ENCODE measurements at regions not wholly inside any gene's neighbourhood (a gene's known extent, or its start where the extent isn't known, plus 50 kb on each side); places are given as distances from the start of the nearest gene placed in this dataset.
"Not testable (repeated sequence)": the region's sequence is repeated elsewhere in the genome, so short reads cannot be mapped to it uniquely, and the experiment has no call there.

DNA sequence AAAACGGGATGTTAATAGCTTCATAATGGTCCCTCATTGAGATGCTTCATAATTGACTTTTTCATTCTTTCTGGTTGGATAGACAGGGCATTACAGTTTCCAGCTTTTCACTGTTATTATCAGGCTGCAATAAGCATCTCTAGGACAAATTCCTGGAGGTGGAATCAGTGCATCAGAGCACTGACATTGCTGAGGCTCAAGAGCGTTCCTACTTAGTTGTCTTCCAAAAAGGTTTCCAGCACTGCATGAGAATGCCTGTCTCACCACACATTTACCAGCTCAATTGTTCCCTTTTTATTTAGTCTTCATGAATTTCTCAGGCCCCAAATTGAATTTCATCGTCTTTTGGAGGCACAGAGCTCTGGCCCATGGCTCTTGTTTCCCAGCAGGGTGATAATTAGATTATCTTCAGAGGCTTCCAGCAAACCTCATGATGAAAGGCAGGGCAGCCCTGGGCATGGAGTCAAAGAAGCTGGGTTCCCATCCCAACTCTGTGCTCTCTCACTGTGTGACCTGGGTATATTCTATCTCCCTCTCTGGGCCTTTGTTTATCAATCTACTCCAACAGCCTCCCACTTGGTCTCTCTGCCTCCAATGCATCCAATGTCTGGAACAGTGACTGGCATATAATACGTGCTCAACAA is 451.4 kb downstream of the PTPRU start:
- DNase-seq (ENCODE audit: low spot score), result no peak
- Mint-ChIP-seq H3K9me3 (no peaks in the 10 kb centered on the region), H3K4me1 (ENCODE audit: low read depth) (peaks cover 64% of the 10 kb centered on the region), H3K4me3 (peak overlapping the region; percentile 54), H3K27ac (peak overlapping the region; percentile 85), H3K36me3 (ENCODE audit: low read depth) (no peaks in the 10 kb centered on the region), H3K27me3 (ENCODE audit: insufficient read depth) (peaks cover 5% of the 10 kb centered on the region)
- intact Hi-C loops (cut with micrococcal nuclease), result loop anchor here (1.0 kb wide), 2 partner anchors 20 to 25 kb away; no protein-coding TSS in a partner anchor

DNA sequence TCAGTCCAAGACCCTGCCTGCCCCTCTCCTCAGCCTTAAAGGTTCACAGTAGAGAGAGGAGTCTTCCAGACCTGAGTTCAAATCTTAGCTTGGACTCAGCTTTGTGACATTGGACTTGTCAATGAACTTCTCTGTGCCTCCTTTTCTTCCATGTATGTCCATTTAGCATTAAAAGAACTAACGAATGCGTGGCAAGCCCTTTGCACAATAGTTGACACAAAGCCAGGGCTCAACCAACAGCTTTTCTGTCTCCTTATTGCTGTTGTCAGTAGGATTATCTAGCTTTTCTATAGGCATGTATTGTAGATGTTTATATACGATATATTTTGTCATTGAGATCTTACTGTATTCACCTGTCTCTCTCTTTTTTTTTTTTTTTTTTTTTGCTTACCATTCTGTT is 450.8 kb downstream of the PTPRU start:
- Mint-ChIP-seq H3K27me3 (ENCODE audit: insufficient read depth) (peaks cover 7% of the 10 kb centered on the region), H3K9me3 (no peaks in the 10 kb centered on the region), H3K4me1 (ENCODE audit: low read depth) (peaks cover 68% of the 10 kb centered on the region), H3K4me3 (no peak overlapping the region), H3K36me3 (ENCODE audit: low read depth) (no peaks in the 10 kb centered on the region), H3K27ac (no peak overlapping the region)
- intact Hi-C loops (cut with micrococcal nuclease), result no loop called here
- no peak for DNase-seq (ENCODE audit: low spot score)

DNA sequence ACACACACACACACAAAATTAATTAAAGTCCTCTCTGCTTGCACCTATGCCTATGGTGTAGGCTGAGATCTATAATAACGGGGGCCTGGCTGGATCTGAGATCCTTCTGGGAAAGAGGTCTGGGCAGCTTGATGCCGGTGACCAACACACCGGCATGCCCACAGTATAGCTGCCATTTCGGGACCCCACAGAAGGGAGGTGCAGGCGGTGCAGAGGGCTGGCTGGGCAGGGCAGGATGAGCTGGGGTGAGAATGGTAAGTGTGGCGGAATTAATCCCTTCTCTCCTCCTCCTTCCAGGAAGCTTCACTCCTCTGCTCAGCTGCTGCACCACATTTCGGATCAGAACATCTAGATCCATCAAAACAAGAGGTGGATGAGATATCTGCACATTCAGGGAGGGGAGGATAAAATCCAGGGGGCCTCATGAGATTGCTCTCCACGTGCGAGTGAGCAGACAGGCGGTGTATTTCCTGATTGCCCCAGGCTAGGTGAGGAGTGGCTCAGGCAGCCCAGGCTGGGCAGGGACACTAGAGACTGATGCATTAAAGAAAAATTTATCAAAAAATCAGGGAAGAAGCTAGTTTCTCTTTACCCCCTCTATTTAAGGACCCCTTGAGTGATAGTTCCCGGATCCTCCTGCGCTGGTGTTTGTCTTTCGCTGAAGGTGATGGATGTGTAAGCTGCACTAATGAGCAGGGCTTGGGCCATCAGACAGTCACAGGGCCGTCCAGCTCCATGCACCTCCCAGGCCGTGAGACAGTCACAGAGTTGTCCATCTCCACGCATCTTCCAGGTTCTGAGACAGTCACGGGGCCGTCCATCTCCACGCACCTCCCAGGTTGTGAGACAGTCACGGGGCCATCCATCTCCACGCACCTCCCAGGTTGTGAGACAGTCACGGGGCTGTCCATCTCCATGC is 449.9 kb downstream of the PTPRU start:
- H3K27me3 Mint-ChIP-seq (ENCODE audit: insufficient read depth), result peaks cover 7% of the 10 kb centered on the region
- H3K4me3 Mint-ChIP-seq, result no peak overlapping the region
- no peak for DNase-seq (ENCODE audit: low spot score)
- H3K4me1 Mint-ChIP-seq (ENCODE audit: low read depth), result peaks cover 68% of the 10 kb centered on the region
- H3K9me3 Mint-ChIP-seq, result no peaks in the 10 kb centered on the region
- no peaks in the 10 kb centered on the region for H3K36me3 Mint-ChIP-seq (ENCODE audit: low read depth)
- no peak overlapping the region for H3K27ac Mint-ChIP-seq
- intact Hi-C loops (cut with micrococcal nuclease), result no loop called here

DNA sequence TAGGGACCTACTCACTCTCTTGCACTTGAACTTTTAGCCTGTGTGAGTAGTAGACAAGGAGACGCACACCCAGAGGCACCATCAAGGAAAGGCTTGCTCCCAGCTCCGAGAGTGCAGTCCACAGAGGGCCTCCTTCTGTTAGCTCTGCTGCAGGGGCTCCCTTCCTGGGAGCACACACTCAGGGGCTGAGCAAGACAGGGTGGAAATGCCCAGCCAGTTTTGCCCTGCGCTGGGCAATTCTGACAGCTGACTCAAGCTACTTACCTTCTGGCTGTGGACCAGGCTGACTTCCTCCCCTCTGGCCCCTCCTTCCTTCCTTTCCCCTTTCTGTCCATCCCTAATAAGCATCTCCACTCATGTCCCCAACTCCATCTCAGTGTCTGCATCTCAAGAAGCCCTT is 449.1 kb downstream of the PTPRU start:
- H3K27me3 Mint-ChIP-seq (ENCODE audit: insufficient read depth), result peaks cover 3% of the 10 kb centered on the region
- H3K9me3 Mint-ChIP-seq, result no peaks in the 10 kb centered on the region
- H3K27ac Mint-ChIP-seq, result no peak overlapping the region
- intact Hi-C loops (cut with micrococcal nuclease), result no loop called here
- H3K36me3 Mint-ChIP-seq (ENCODE audit: low read depth), result no peaks in the 10 kb centered on the region
- peaks cover 64% of the 10 kb centered on the region for H3K4me1 Mint-ChIP-seq (ENCODE audit: low read depth)
- no peak overlapping the region for H3K4me3 Mint-ChIP-seq
- no peak for DNase-seq (ENCODE audit: low spot score)

DNA sequence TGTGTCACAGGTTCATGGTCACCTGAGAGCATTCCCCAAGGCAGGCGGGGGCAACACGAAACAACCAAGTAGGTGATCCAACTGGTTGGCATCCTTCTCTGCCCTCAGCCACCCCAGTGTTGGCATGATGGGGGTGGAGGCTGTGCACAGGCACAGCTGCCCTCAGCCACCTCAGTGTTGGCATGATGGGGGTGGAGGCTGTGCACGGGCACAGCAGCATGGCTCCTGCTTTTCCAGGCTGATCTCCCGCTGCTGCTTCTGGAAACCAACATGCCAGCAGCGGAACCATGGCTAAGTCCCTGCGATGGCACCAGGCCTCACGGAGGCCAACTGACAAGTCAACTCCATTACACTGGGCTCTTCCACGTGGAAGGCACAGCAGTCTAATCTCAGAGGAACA is 447.8 kb downstream of the PTPRU start:
- DNase-seq (ENCODE audit: low spot score), result no peak
- peaks cover 2% of the 10 kb centered on the region for H3K27me3 Mint-ChIP-seq (ENCODE audit: insufficient read depth)
- H3K27ac Mint-ChIP-seq, result no peak overlapping the region
- intact Hi-C loops (cut with micrococcal nuclease), result no loop called here
- peaks cover 51% of the 10 kb centered on the region for H3K4me1 Mint-ChIP-seq (ENCODE audit: low read depth)
- H3K36me3 Mint-ChIP-seq (ENCODE audit: low read depth), result no peaks in the 10 kb centered on the region
- H3K9me3 Mint-ChIP-seq, result no peaks in the 10 kb centered on the region
- H3K4me3 Mint-ChIP-seq, result no peak overlapping the region

DNA sequence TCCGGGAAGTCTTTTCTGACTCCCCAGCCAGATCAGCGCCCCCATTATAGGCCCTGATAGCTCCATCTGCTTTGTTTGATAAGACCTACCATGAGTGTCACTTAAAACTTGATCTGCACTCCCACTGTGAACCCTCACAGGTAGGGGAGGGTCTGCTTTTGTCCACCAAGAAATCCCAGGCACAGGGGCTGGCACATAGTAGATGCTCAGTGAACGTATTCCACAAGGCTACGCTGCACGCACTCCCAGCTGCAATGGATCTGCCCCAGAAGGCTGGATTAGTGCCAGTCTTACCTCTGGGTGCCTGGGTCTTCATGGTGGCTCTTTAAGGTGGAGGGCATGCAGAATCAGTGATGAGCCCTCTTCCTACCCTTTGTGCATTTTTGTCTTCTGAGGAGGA is 447.1 kb downstream of the PTPRU start:
- no peak overlapping the region for H3K4me3 Mint-ChIP-seq
- no peak overlapping the region for H3K27ac Mint-ChIP-seq
- H3K27me3 Mint-ChIP-seq (ENCODE audit: insufficient read depth), result peaks cover 2% of the 10 kb centered on the region
- no peaks in the 10 kb centered on the region for H3K9me3 Mint-ChIP-seq
- H3K4me1 Mint-ChIP-seq (ENCODE audit: low read depth), result peaks cover 45% of the 10 kb centered on the region
- intact Hi-C loops (cut with micrococcal nuclease), result no loop called here
- H3K36me3 Mint-ChIP-seq (ENCODE audit: low read depth), result no peaks in the 10 kb centered on the region
- DNase-seq (ENCODE audit: low spot score), result no peak

DNA sequence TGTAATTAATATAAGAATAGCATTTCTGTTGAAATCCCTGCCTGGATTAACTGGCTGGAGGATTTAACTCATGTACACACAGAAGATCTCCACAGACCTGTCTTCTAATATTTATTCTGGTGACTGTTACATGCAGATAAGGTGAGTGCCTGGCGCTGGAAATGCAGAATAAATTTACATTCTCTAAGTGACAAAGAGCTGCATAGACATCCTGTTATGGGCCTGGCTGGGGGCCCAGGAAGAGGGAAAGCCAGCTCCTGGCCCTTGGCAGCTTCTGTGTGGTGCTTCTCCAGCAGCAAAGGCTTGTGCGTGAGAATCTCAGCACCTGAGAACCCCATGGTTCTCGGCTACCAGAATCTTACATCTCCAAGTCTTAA is 446.6 kb downstream of the PTPRU start:
- Mint-ChIP-seq H3K4me1 (ENCODE audit: low read depth) (peaks cover 39% of the 10 kb centered on the region), H3K27me3 (ENCODE audit: insufficient read depth) (peaks cover 2% of the 10 kb centered on the region), H3K27ac (no peak overlapping the region), H3K9me3 (no peaks in the 10 kb centered on the region), H3K4me3 (no peak overlapping the region), H3K36me3 (ENCODE audit: low read depth) (no peaks in the 10 kb centered on the region)
- intact Hi-C loops (cut with micrococcal nuclease), result no loop called here
- DNase-seq (ENCODE audit: low spot score), result no peak

DNA sequence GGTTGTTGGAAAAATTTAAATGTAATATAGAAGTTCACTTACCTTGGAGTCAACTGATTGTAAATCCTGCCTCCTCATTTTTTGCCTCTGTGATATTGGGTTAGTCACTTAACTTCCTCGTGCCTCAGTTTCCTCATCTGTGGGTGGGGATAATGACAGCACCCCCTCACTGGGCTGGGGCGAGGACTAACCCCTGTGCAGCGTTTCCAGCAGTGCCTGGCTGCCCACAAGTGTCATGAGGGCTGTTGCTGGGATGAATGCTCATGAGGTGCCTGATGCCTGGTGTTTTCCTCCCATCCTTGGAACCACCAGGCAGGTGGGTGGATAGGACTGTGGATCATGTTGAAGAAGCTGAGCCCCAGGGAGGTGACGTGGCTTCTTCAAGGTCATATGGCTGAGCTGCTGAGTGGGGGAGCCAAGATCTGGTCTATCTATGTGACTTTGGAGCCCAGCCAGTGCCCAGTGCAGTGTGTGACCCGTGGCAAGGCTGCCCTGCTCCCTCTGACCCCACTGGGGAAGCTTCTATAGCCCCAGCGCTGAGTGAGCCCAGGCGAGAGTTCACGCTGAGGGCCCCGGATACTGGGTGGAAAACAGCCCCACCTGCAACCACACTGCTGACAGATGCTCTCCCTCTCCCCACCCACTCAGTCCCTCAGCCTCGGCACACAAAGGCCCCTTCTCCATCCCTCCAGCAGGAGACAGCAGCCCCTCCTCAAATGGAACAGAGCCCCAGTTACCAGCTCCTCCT is 446.0 kb downstream of the PTPRU start:
- no peak overlapping the region for H3K27ac Mint-ChIP-seq
- intact Hi-C loops (cut with micrococcal nuclease), result no loop called here
- peaks cover 2% of the 10 kb centered on the region for H3K27me3 Mint-ChIP-seq (ENCODE audit: insufficient read depth)
- H3K36me3 Mint-ChIP-seq (ENCODE audit: low read depth), result no peaks in the 10 kb centered on the region
- H3K9me3 Mint-ChIP-seq, result no peaks in the 10 kb centered on the region
- DNase-seq (ENCODE audit: low spot score), result no peak
- no peak overlapping the region for H3K4me3 Mint-ChIP-seq
- H3K4me1 Mint-ChIP-seq (ENCODE audit: low read depth), result peaks cover 33% of the 10 kb centered on the region

DNA sequence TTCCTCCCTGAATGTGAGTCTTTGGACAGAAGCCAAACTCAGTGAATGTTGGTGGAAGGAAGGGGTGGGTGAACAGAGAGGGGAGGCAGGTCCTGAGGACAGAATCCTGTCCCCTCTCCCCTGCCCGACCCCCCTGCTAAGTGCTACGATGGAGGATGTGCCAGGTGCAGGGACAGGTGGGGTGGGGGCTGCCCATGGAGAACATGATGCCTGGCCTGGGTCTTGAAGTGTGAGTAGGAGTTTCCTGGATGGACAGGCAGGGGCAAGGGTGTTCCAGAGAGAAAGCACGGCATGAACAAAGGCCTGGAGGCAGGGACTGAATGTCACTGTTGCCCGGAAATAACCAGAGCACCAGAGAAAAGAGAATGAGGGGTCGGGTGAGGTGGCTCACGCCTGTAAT is 445.1 kb downstream of the PTPRU start:
- H3K36me3 Mint-ChIP-seq (ENCODE audit: low read depth); intact Hi-C loops (cut with micrococcal nuclease); H3K27ac Mint-ChIP-seq; H3K27me3 Mint-ChIP-seq (ENCODE audit: insufficient read depth); H3K9me3 Mint-ChIP-seq; H3K4me3 Mint-ChIP-seq; DNase-seq (ENCODE audit: low spot score): not testable (repeated sequence)
- H3K4me1 Mint-ChIP-seq (ENCODE audit: low read depth), result peaks cover 26% of the 10 kb centered on the region

DNA sequence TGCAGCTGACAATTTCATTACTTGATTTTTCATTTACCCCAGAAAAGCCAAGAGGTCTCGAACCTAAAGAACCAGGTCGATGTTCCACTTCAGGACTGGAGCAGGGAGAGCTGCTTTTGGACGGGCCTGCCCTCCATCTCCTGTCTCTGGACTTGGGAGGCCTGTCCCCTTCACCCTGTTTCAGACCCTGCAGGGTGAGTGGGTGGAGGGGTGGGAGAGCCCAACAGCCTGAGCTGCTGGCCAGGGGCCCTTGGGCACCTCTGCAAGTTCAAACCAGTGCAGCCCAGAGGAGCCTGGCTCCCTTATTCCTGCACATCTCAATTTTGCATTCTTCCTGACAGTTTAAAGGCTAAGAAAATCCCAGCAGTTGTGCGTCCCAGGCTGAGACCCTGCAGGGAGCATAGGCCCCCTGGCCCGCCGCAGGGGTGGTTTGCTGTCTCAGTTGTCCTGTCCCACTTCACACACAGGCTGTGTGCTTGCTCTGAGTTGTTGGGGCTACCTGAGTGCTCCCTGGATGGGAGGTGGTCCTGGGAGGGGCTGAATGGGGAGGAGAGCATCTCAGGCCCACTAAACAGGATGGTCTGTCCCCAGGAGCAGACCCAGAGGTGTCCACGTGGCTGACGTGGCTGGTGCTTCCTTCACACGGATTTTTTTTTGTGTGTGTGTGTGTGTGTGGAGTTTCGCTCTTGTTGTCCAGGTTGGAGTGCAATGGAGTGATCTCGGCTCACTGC is 443.7 kb downstream of the PTPRU start:
- Mint-ChIP-seq H3K4me1 (ENCODE audit: low read depth) (peaks cover 15% of the 10 kb centered on the region), H3K27ac (no peak overlapping the region), H3K27me3 (ENCODE audit: insufficient read depth) (peaks cover 2% of the 10 kb centered on the region), H3K36me3 (ENCODE audit: low read depth) (no peaks in the 10 kb centered on the region), H3K4me3 (no peak overlapping the region), H3K9me3 (no peaks in the 10 kb centered on the region)
- DNase-seq (ENCODE audit: low spot score), result no peak
- intact Hi-C loops (cut with micrococcal nuclease), result no loop called here

DNA sequence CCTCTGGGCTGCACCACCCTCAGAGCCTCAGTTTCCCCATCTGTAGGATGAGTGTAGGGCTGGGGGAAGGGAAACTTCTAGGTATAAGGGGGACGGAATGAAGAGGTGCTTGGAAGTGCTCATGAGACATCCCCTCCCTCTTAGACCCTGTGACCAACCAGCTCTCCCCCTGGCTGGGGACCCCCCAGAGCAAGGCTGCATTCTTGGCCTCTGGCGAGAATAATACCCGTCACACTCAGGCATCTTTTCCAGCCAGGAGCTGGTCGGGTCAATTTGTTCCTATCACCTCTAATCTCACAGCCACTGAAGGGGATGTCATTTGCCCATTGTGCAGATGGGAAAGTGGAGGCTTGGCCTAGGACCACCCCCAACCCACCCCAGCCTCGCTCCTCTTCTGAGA is 443.0 kb downstream of the PTPRU start:
- H3K4me3 Mint-ChIP-seq, result no peak overlapping the region
- intact Hi-C loops (cut with micrococcal nuclease), result no loop called here
- no peak for DNase-seq (ENCODE audit: low spot score)
- peaks cover 2% of the 10 kb centered on the region for H3K27me3 Mint-ChIP-seq (ENCODE audit: insufficient read depth)
- peaks cover 15% of the 10 kb centered on the region for H3K4me1 Mint-ChIP-seq (ENCODE audit: low read depth)
- no peak overlapping the region for H3K27ac Mint-ChIP-seq
- H3K9me3 Mint-ChIP-seq, result no peaks in the 10 kb centered on the region
- H3K36me3 Mint-ChIP-seq (ENCODE audit: low read depth), result no peaks in the 10 kb centered on the region

DNA sequence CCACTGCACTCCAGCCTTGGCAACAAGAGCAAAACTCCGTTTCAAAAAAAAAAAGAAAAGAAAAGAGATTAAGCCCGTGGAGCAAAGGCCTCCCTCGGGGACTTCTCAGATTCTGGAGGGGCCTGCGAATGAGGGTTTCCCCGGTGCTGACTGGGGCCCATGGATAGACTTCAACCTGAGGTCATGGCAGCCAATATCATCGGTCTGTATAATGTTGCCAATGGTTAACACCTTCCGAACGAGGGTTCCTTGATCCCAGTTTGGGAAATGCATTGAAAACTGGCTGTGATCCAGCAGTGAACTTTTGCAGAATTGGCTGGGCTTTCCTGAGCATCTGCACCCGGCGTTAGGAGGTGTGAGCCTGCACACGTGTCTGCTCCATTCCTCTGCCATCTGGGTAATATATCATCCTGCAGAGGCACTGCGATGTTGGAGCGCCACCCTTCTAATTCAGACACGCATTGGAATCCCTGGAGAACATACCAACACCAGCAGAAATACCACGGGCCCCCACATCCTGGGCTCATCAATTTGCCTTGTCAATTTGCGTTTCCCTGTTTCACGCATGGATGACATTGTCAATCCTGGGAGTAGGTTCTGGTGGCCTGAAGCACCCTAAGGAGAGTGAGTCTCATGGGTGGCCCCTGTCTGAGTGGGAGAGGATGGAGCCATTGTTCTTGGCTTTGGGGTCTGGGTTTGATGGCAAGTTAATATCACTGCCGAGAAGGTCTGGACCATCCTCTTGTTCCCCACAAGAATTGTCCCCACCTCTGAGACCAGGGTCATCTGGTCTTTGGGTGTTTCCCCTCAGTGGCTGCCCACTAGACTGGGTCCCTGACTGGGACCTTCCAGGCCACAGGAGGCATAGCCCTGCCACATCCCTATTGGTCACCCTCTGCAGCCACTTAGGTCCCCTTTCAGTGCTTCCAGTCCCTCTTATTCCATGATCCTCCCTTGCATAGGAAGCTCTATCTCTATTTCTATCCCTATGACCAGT is 441.0 kb downstream of the PTPRU start:
- intact Hi-C loops (cut with micrococcal nuclease), result no loop called here
- DNase-seq (ENCODE audit: low spot score), result no peak
- no peak overlapping the region for H3K27ac Mint-ChIP-seq
- H3K4me1 Mint-ChIP-seq (ENCODE audit: low read depth), result peaks cover under 1% of the 10 kb centered on the region
- H3K4me3 Mint-ChIP-seq, result no peak overlapping the region
- no peaks in the 10 kb centered on the region for H3K36me3 Mint-ChIP-seq (ENCODE audit: low read depth)
- no peaks in the 10 kb centered on the region for H3K27me3 Mint-ChIP-seq (ENCODE audit: insufficient read depth)
- H3K9me3 Mint-ChIP-seq, result no peaks in the 10 kb centered on the region

Measured in activated T-helper 1 cell treated with anti-CD3 and anti-CD28 coated beads, Interleukin-12 subunit alpha, Interleukin-12 subunit beta, Interleukin-2, Interleukin-4 antibody, amounts not matched to agents 30 ng/mL and 10 ng/mL and 1 ng/mL, durations not matched to agents 14 hours and 24 hours and 36 hours (primary cell).